ENCODE measurements at regions not wholly inside any gene's neighbourhood (a gene's known extent, or its start where the extent isn't known, plus 50 kb on each side); places are given as distances from the start of the nearest gene placed in this dataset.

DNA sequence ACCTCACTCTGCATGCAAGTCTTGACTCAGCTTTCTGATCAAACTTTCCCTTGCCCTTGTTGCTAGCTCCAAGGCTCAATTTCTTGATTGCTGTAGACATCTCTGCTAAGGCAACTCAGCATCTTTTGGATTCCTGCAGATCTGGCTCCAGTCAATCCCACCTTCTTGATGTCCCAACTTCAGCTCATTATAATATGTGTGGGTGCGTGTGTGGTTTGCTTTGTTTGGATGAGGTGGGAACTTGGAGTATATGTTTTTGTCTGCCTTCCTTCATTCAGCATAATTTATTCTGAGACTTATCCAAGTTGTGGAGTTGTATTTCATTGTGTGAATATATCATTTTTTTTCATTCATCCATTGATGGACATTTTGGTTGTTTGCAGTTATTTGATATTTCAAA is 364.8 kb upstream of the IGFBP3 start:
- TF ChIP-seq EZH2 (IDR thresholded peaks at IDR 0.05; ENCODE audit: low read depth, unreplicated experiment) (no peak), ZNF114 (CRISPR knock-in tag; IDR thresholded peaks at IDR 0.05) (no peak)
- TF ChIP-seq, protein P1, sequence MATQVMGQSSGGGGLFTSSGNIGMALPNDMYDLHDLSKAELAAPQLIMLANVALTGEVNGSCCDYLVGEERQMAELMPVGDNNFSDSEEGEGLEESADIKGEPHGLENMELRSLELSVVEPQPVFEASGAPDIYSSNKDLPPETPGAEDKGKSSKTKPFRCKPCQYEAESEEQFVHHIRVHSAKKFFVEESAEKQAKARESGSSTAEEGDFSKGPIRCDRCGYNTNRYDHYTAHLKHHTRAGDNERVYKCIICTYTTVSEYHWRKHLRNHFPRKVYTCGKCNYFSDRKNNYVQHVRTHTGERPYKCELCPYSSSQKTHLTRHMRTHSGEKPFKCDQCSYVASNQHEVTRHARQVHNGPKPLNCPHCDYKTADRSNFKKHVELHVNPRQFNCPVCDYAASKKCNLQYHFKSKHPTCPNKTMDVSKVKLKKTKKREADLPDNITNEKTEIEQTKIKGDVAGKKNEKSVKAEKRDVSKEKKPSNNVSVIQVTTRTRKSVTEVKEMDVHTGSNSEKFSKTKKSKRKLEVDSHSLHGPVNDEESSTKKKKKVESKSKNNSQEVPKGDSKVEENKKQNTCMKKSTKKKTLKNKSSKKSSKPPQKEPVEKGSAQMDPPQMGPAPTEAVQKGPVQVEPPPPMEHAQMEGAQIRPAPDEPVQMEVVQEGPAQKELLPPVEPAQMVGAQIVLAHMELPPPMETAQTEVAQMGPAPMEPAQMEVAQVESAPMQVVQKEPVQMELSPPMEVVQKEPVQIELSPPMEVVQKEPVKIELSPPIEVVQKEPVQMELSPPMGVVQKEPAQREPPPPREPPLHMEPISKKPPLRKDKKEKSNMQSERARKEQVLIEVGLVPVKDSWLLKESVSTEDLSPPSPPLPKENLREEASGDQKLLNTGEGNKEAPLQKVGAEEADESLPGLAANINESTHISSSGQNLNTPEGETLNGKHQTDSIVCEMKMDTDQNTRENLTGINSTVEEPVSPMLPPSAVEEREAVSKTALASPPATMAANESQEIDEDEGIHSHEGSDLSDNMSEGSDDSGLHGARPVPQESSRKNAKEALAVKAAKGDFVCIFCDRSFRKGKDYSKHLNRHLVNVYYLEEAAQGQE (IDR thresholded peaks at IDR 0.05; ENCODE audit: unreplicated experiment) = no peak
- TF ChIP-seq, protein P2, sequence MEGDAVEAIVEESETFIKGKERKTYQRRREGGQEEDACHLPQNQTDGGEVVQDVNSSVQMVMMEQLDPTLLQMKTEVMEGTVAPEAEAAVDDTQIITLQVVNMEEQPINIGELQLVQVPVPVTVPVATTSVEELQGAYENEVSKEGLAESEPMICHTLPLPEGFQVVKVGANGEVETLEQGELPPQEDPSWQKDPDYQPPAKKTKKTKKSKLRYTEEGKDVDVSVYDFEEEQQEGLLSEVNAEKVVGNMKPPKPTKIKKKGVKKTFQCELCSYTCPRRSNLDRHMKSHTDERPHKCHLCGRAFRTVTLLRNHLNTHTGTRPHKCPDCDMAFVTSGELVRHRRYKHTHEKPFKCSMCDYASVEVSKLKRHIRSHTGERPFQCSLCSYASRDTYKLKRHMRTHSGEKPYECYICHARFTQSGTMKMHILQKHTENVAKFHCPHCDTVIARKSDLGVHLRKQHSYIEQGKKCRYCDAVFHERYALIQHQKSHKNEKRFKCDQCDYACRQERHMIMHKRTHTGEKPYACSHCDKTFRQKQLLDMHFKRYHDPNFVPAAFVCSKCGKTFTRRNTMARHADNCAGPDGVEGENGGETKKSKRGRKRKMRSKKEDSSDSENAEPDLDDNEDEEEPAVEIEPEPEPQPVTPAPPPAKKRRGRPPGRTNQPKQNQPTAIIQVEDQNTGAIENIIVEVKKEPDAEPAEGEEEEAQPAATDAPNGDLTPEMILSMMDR (conservative IDR thresholded peaks at IDR 0.05; ENCODE audit: low read depth in 2 of 2) = no peak
